Neural progenitor cell (in vitro differentiated cells): ENCODE measurements at regions not wholly inside any gene's neighbourhood (a gene's known extent, or its start where the extent isn't known, plus 50 kb on each side); places are given as distances from the start of the nearest gene placed in this dataset.

ENCODE experiments used
- CTCF ChIP-seq: fragments of 200-600 bp; sonication (generic); IDR thresholded peaks from 2 replicates; pipeline ENCODE4 v1.5.1; 2017; ENCODE audit warnings: antibody characterized with exemption, mild to moderate bottlenecking
- EZH2 ChIP-seq: fragments of 200-600 bp; sonication (generic); IDR thresholded peaks from 2 replicates; pipeline ENCODE4 v1.6.1; 2017; ENCODE audit warnings: antibody characterized with exemption, mild to moderate bottlenecking, moderate library complexity
- EZH2phosphoT487 ChIP-seq: fragments of 200-600 bp; sonication (generic); IDR thresholded peaks from 2 replicates; pipeline ENCODE4 v1.6.1; 2017; ENCODE audit warnings: antibody characterized with exemption

- TF ChIP-seq CTCF: no peak
- TF ChIP-seq EZH2: no peak
- TF ChIP-seq EZH2phosphoT487: no peak
These were observed 599.5 kb downstream of the ARL4A start for GRCh38 chr7:13286916-13287315.
